Smooth muscle cell (in vitro differentiated cells): ENCODE measurements at regions not wholly inside any gene's neighbourhood (a gene's known extent, or its start where the extent isn't known, plus 50 kb on each side); places are given as distances from the start of the nearest gene placed in this dataset.
"Not testable (repeated sequence)": the region's sequence is repeated elsewhere in the genome, so short reads cannot be mapped to it uniquely, and the experiment has no call there.

Source experiments
- DNase-seq: peaks from one replicate; lab custom pipeline; 2025; ENCODE audit not compliant: unreplicated experiment; lab: John Stamatoyannopoulos, UW
- H2AFZ ChIP-seq: fragments of 200-600 bp; sonication (generic); 2 replicates; pipeline ENCODE4 v1.6.0; 2016; ENCODE audit warnings: antibody characterized with exemption, low read depth, mild to moderate bottlenecking
- H3F3A ChIP-seq: fragments of 200-600 bp; sonication (generic); 2 replicates; pipeline ENCODE4 v1.6.0; 2017; ENCODE audit warnings: antibody characterized with exemption, low read depth
- H3K27ac ChIP-seq: fragments of 200-600 bp; sonication (generic); 2 replicates; pipeline ENCODE4 v1.5.1; 2016; ENCODE audit warnings: low read depth, mild to moderate bottlenecking
- H3K27me3 ChIP-seq: fragments of 200-600 bp; sonication (generic); 2 replicates; pipeline ENCODE4 v1.6.1; 2016; ENCODE audit warnings: low read depth, mild to moderate bottlenecking
- H3K36me3 ChIP-seq: fragments of 200-600 bp; sonication (generic); 2 replicates; pipeline ENCODE4 v1.5.1; 2016; ENCODE audit warnings: low read depth
- H3K4me1 ChIP-seq: fragments of 200-600 bp; sonication (generic); 2 replicates; pipeline ENCODE4 v1.5.1; 2016; ENCODE audit warnings: low read depth
- H3K4me2 ChIP-seq: fragments of 200-600 bp; sonication (generic); 2 replicates; pipeline ENCODE4 v1.6.0; 2016; ENCODE audit warnings: mild to moderate bottlenecking
- H3K4me3 ChIP-seq: fragments of 200-600 bp; sonication (generic); 2 replicates; pipeline ENCODE4 v1.5.1; 2016; ENCODE audit warnings: mild to moderate bottlenecking
- H3K79me2 ChIP-seq: fragments of 200-600 bp; sonication (generic); 2 replicates; pipeline ENCODE4 v1.6.0; 2016; ENCODE audit warnings: low read depth, mild to moderate bottlenecking
- H3K9ac ChIP-seq: fragments of 200-600 bp; sonication (generic); 2 replicates; pipeline ENCODE4 v1.6.0; 2016; ENCODE audit warnings: low read depth
- H3K9me3 ChIP-seq: fragments of 200-600 bp; sonication (generic); replicated peaks from 2 replicates; pipeline ENCODE4 v1.5.1; 2016; ENCODE audit warnings: low read depth
- H4K20me1 ChIP-seq: fragments of 200-600 bp; sonication (generic); 2 replicates; pipeline ENCODE4 v1.6.0; 2016; ENCODE audit warnings: low read depth
- CTCF ChIP-seq: fragments of 200-600 bp; sonication (generic); IDR thresholded peaks from 2 replicates; pipeline ENCODE4 v1.5.1; 2017; ENCODE audit warnings: borderline replicate concordance, mild to moderate bottlenecking, antibody characterized with exemption; ENCODE audit not compliant: insufficient read depth, poor library complexity, severe bottlenecking
- WGBS: methylation state at CpG from one replicate; pipeline ENCODE4 v1.1.7; 2016; ENCODE audit warnings: low lambda C conversion rate; 5-methylcytosine and 5-hydroxymethylcytosine counted together

- H3K27ac ChIP-seq, H4K20me1 ChIP-seq, H3K9ac ChIP-seq, H3K27me3 ChIP-seq, H3K4me3 ChIP-seq, H3K4me2 ChIP-seq, DNase-seq, H2AFZ ChIP-seq, H3K36me3 ChIP-seq, H3K79me2 ChIP-seq, H3K4me1 ChIP-seq, H3F3A ChIP-seq, H3K9me3 ChIP-seq: not testable (repeated sequence)
- 89% methylated on average over 1 of the region's 5 CpGs for WGBS
Observed at GRCh38 chr12:9289984-9290383, 81.8 kb upstream of the PZP start.

DNA sequence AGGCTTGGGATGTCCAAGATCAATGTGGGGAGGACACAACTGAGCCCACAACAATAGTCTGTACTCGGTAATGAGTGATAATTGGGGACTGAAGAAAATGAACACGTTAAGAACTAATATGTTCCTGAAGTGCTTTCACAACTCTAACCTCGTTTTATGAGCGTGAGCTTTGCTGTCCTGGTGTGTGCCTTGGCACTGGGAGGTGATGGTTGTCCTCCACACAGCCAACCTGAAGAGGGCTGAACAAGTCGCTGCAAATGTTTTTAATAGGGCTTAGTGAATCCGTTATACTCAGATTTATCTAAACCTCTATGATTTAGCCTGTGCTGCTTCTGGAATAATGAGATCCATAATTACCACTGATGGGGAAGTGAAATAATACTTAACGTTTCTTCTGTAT lies 76.5 kb upstream of the PZP start:
- H3F3A ChIP-seq, H4K20me1 ChIP-seq, H3K36me3 ChIP-seq, H3K27ac ChIP-seq, DNase-seq, H3K9ac ChIP-seq, H3K79me2 ChIP-seq, H2AFZ ChIP-seq, H3K4me1 ChIP-seq, H3K9me3 ChIP-seq, H3K27me3 ChIP-seq: not testable (repeated sequence)
- WGBS, result 48% methylated on average over 7 of the region's 7 CpGs
- Histone ChIP-seq H3K4me2 (peak overlapping the region; percentile 89), H3K4me3 (peak overlapping the region; percentile 70)

GRCh38 chr12:9284197-9284596 lies 76.0 kb upstream of the PZP start:
- Histone ChIP-seq H3K4me3 (peak overlapping the region; percentile 70), H3K4me2 (peak overlapping the region; percentile 89), H2AFZ (peak overlapping the region; percentile 88)
- not testable (repeated sequence) for DNase-seq, H3K36me3 ChIP-seq, H3K27ac ChIP-seq, H3F3A ChIP-seq, H3K9me3 ChIP-seq, H3K27me3 ChIP-seq, H3K79me2 ChIP-seq, H4K20me1 ChIP-seq, H3K4me1 ChIP-seq, H3K9ac ChIP-seq
- 6% methylated on average over 14 of the region's 14 CpGs for WGBS

GRCh38 chr12:9283346-9284095 lies 75.3 kb upstream of the PZP start:
- not testable (repeated sequence) for H3K9me3 ChIP-seq, H3K79me2 ChIP-seq, H3K4me1 ChIP-seq, H4K20me1 ChIP-seq, H3K36me3 ChIP-seq, H3F3A ChIP-seq, H3K27me3 ChIP-seq
- under 1% methylated on average over 42 of the region's 42 CpGs for WGBS
- Histone ChIP-seq H3K27ac (peak overlapping the region; percentile 54), H3K9ac (peak overlapping the region; percentile 27), H2AFZ (peak overlapping the region; percentile 88), H3K4me2 (peak overlapping the region; percentile 89), H3K4me3 (peak overlapping the region; percentile 70)
- peak; percentile 82 for DNase-seq

GRCh38 chr12:9276990-9277389 lies 68.8 kb upstream of the PZP start:
- no peak overlapping the region for H3K4me2 ChIP-seq
- no peaks in the 10 kb centered on the region for H4K20me1 ChIP-seq
- no peak overlapping the region for H3K9ac ChIP-seq

More at GRCh38 chr12:9276990-9277389, 68.8 kb upstream of the PZP start:
- no peak overlapping the region for H2AFZ ChIP-seq
- no peaks in the 10 kb centered on the region for H3K79me2 ChIP-seq
- WGBS, result 69% methylated on average over 4 of the region's 4 CpGs
- H3F3A ChIP-seq, result no peaks in the 10 kb centered on the region
- peaks cover 8% of the 10 kb centered on the region for H3K27me3 ChIP-seq
- no peak overlapping the region for H3K27ac ChIP-seq
- no peaks in the 10 kb centered on the region for H3K9me3 ChIP-seq
- TF ChIP-seq CTCF, result no peak
- no peak overlapping the region for H3K4me3 ChIP-seq
- DNase-seq, result no peak
- H3K36me3 ChIP-seq, result no peaks in the 10 kb centered on the region
- H3K4me1 ChIP-seq, result no peaks in the 10 kb centered on the region
